NCI-H748 (cell line): ENCODE measurements at regions not wholly inside any gene's neighbourhood (a gene's known extent, or its start where the extent isn't known, plus 50 kb on each side); places are given as distances from the start of the nearest gene placed in this dataset.

Experiments used
- DNase-seq: peaks from one replicate; lab custom pipeline; 2025; ENCODE audit not compliant: unreplicated experiment; lab: John Stamatoyannopoulos, UW

- DNase-seq: no peak
Observed at GRCh38 chr7:17227766-17228490, 70.5 kb upstream of the AHR start.

GRCh38 chr7:17229228-17229627 is 69.2 kb upstream of the AHR start:
- DNase-seq: no peak

- DNase-seq: no peak
Observed at GRCh38 chr7:17230099-17230807, 68.2 kb upstream of the AHR start.

- no peak for DNase-seq
Observed at GRCh38 chr7:17233603-17234002, 64.8 kb upstream of the AHR start.

GRCh38 chr7:17234030-17234397 is 64.4 kb upstream of the AHR start:
- no peak for DNase-seq

- DNase-seq: no peak
Observed at GRCh38 chr7:17234398-17235031, 63.9 kb upstream of the AHR start.

- no peak for DNase-seq
Observed at GRCh38 chr7:17236171-17236570, 62.3 kb upstream of the AHR start.

GRCh38 chr7:17236603-17237002 is 61.8 kb upstream of the AHR start:
- no peak for DNase-seq

- DNase-seq: no peak
Observed at GRCh38 chr7:17239046-17239445, 59.4 kb upstream of the AHR start.

GRCh38 chr7:17239683-17240521 is 58.5 kb upstream of the AHR start:
- no peak for DNase-seq

- no peak for DNase-seq
Observed at GRCh38 chr7:17242504-17242903, 55.9 kb upstream of the AHR start.

GRCh38 chr7:17244786-17245185 is 53.7 kb upstream of the AHR start:
- no peak for DNase-seq

GRCh38 chr7:17247357-17247756 is 51.1 kb upstream of the AHR start:
- DNase-seq: no peak

- no peak for DNase-seq
Observed at GRCh38 chr7:17248527-17248926, 49.9 kb upstream of the AHR start.
